Right lobe of liver (tissue), 6 donors: ENCODE measurements at regions not wholly inside any gene's neighbourhood (a gene's known extent, or its start where the extent isn't known, plus 50 kb on each side); places are given as distances from the start of the nearest gene placed in this dataset.
"Not testable (repeated sequence)": the region's sequence is repeated elsewhere in the genome, so short reads cannot be mapped to it uniquely, and the experiment has no call there.

ENCODE experiments used
- ATAC-seq, 4 donors: fragments of 200-7000 bp; cut with Tn5 transposase; one replicate each; pipeline ENCODE4 v1.9.1; 2020; ENCODE audit warnings: mild to moderate bottlenecking in 4 of 4, moderate library complexity in 4 of 4
- DNase-seq, 3 donors: peaks; one replicate each; pipeline ENCODE4 v3.0.0-alpha.2; 2020
- H3K27ac ChIP-seq, 3 donors: fragments of 200-600 bp; one replicate each; pipeline ENCODE4 v1.8.0; 2022
- H3K27me3 ChIP-seq, 2 donors: fragments of 200-600 bp; one replicate each; pipeline ENCODE4 v1.8.0; 2022
- H3K36me3 ChIP-seq, 4 donors: fragments of 200-600 bp; sonication (generic) in 1 of 4; one replicate each; pipeline versions ENCODE4 v1.5.1 to v1.8.0; 2017 to 2022; ENCODE audit warnings: control low read depth in 1 of 4
- H3K4me1 ChIP-seq, 4 donors: fragments of 200-600 bp; sonication (generic) in 1 of 4; one replicate each; pipeline versions ENCODE4 v1.5.1 to v1.8.0; 2017 to 2022; ENCODE audit warnings: control low read depth in 1 of 4
- H3K4me3 ChIP-seq, 3 donors: fragments of 200-600 bp; one replicate each; pipeline ENCODE4 v1.8.0; 2022
- H3K9me3 ChIP-seq, 4 donors: fragments of 200-600 bp; sonication (generic) in 1 of 4; one replicate each; pipeline versions ENCODE4 v1.5.1 to v1.8.0; 2017 to 2022; ENCODE audit warnings: control low read depth in 1 of 4
- POLR2A ChIP-seq: fragments of 450-650 bp; IDR thresholded peaks from one replicate; pipeline ENCODE4 v1.6.1; 2017; ENCODE audit warnings: antibody characterized with exemption, mild to moderate bottlenecking
- WGBS: methylation state at CpG from one replicate; pipeline ENCODE4 v1.1.6; 2018; ENCODE audit warnings: low coverage, low lambda C conversion rate; ENCODE audit not compliant: insufficient coverage; ENCODE audit errors: missing lambda C conversion rate; 5-methylcytosine and 5-hydroxymethylcytosine counted together
- intact Hi-C, 2 donors: fragments of 100-400 bp; cut with DNase I; formaldehyde crosslinking; loops; one replicate each; pipeline versions ENCODE4 v1.11.2 to v1.14.1; 2022
- TF ChIP-seq, protein P1 (sequence below), 4 donors: fragments of 200-600 bp in 3 of 4; fragments of 450-650 bp in 1 of 4; IDR thresholded peaks; one replicate each; pipeline versions ENCODE4 v1.5.1 to v1.8.0; 2016 to 2022; ENCODE audit warnings: antibody characterized with exemption in 4 of 4, mild to moderate bottlenecking in 2 of 4
- donor health status: DM: no; HTN: yes; CAD: no.
- donor health status: DM: no; HTN: no; CAD: no.
- donor health status: DM: no; HTN: no; CAD: no.
- donor health status: DM: no; HTN: yes; CAD: no.
- donor health status: DM: no; HTN: yes; CAD: no.

DNA sequence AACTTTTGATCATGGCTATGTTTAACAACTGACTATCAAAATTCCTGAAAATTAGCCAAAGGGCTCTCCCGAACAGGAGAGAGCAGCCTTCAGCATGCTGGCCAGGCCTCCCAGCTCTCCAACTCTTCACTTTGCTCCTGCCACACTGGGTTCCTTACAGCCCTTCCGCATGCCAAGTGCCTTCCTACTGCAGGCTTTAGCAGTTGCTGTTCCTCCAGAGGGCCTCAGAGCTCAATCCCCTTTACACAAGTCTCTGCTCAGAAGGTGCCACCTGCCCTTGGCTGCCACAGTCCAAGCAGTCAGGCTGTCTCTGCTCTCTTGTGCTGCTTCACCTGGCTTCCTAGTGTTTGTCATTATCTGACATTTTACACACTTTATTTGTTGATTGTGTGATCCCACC lies 553.1 kb upstream of the PPP2R3A start:
- H3K4me3 ChIP-seq = no peak overlapping the region
- H3K27me3 ChIP-seq = no peaks in the 10 kb centered on the region
- H3K27ac ChIP-seq = no peak overlapping the region
- no peaks in the 10 kb centered on the region for H3K4me1 ChIP-seq
- ATAC-seq (no peak), DNase-seq (no peak)
- intact Hi-C loops = no loop called here
- 44% methylated on average over 2 of the region's 2 CpGs for WGBS
- no peaks in the 10 kb centered on the region for H3K9me3 ChIP-seq
- TF ChIP-seq POLR2A = no peak
- TF ChIP-seq, protein P1, sequence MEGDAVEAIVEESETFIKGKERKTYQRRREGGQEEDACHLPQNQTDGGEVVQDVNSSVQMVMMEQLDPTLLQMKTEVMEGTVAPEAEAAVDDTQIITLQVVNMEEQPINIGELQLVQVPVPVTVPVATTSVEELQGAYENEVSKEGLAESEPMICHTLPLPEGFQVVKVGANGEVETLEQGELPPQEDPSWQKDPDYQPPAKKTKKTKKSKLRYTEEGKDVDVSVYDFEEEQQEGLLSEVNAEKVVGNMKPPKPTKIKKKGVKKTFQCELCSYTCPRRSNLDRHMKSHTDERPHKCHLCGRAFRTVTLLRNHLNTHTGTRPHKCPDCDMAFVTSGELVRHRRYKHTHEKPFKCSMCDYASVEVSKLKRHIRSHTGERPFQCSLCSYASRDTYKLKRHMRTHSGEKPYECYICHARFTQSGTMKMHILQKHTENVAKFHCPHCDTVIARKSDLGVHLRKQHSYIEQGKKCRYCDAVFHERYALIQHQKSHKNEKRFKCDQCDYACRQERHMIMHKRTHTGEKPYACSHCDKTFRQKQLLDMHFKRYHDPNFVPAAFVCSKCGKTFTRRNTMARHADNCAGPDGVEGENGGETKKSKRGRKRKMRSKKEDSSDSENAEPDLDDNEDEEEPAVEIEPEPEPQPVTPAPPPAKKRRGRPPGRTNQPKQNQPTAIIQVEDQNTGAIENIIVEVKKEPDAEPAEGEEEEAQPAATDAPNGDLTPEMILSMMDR (IDR thresholded peaks at IDR 0.05) = no peak
- no peaks in the 10 kb centered on the region for H3K36me3 ChIP-seq

GRCh38 chr3:135416182-135416581 lies 549.3 kb upstream of the PPP2R3A start:
- intact Hi-C loops = no loop called here
- Histone ChIP-seq H3K36me3 (no peaks in the 10 kb centered on the region), H3K27me3 (no peaks in the 10 kb centered on the region), H3K9me3 (no peaks in the 10 kb centered on the region), H3K4me1 (no peaks in the 10 kb centered on the region), H3K27ac (no peak overlapping the region), H3K4me3 (no peak overlapping the region)
- 57% methylated on average over 1 of the region's 2 CpGs for WGBS
- no peak for TF ChIP-seq POLR2A
- TF ChIP-seq, protein P1 (IDR thresholded peaks at IDR 0.05) = no peak
- DNase-seq (no peak), ATAC-seq (no peak)

DNA sequence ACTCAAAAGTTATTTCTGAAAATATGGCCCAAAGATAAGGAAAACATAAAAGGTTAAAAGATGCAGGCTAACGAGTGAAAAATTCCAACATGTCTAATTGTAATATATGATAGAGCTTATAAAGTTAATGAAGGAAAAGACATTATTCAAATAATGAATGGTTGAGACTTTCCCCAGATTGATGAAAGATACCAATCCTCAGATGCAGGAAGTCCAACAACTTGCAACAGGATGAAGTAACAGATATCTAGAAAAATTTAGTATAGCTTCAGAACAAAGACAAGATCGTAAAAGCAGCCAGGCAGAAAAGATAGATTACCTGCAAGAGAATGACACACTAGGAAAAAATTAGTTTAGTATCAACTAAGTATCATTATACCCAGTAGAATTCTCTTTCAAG lies 546.4 kb upstream of the PPP2R3A start:
- no peak overlapping the region for H3K27ac ChIP-seq
- no peaks in the 10 kb centered on the region for H3K4me1 ChIP-seq
- H3K27me3 ChIP-seq = no peaks in the 10 kb centered on the region
- no peaks in the 10 kb centered on the region for H3K9me3 ChIP-seq
- ATAC-seq = no peak
- DNase-seq = no peak
- TF ChIP-seq, protein P1 (IDR thresholded peaks at IDR 0.05) = no peak
- TF ChIP-seq POLR2A = no peak
- intact Hi-C loops = no loop called here
- 70% methylated on average over 2 of the region's 2 CpGs for WGBS
- H3K36me3 ChIP-seq = no peaks in the 10 kb centered on the region
- no peak overlapping the region for H3K4me3 ChIP-seq

- H3K27me3 ChIP-seq = no peaks in the 10 kb centered on the region
- no peak for ATAC-seq
- H3K4me3 ChIP-seq = no peak overlapping the region
- no peak overlapping the region for H3K27ac ChIP-seq
- 63% methylated on average over 2 of the region's 2 CpGs for WGBS
- intact Hi-C loops = no loop called here
- no peaks in the 10 kb centered on the region for H3K9me3 ChIP-seq
- no peaks in the 10 kb centered on the region for H3K36me3 ChIP-seq
- no peak for TF ChIP-seq POLR2A
- TF ChIP-seq, protein P1 (IDR thresholded peaks at IDR 0.05) = no peak
- no peaks in the 10 kb centered on the region for H3K4me1 ChIP-seq
- DNase-seq = no peak
These were observed 539.0 kb upstream of the PPP2R3A start for GRCh38 chr3:135426508-135426907.

- Histone ChIP-seq H3K4me3 (no peak overlapping the region), H3K36me3 (no peaks in the 10 kb centered on the region), H3K27ac (no peak overlapping the region), H3K4me1 (no peaks in the 10 kb centered on the region), H3K9me3 (no peaks in the 10 kb centered on the region), H3K27me3 (no peaks in the 10 kb centered on the region)
- no peak for ATAC-seq
- TF ChIP-seq, protein P1 (IDR thresholded peaks at IDR 0.05) = no peak
- no peak for TF ChIP-seq POLR2A
- no peak for DNase-seq
- 53% methylated on average over 2 of the region's 2 CpGs for WGBS
- intact Hi-C loops = no loop called here
These were observed 533.1 kb upstream of the PPP2R3A start for GRCh38 chr3:135432402-135432801.

GRCh38 chr3:135438889-135439597 lies 526.5 kb upstream of the PPP2R3A start:
- H3K9me3 ChIP-seq, ATAC-seq, H3K27ac ChIP-seq, DNase-seq, H3K36me3 ChIP-seq, H3K27me3 ChIP-seq, H3K4me1 ChIP-seq, H3K4me3 ChIP-seq, intact Hi-C loops: not testable (repeated sequence)
- 61% methylated on average over 10 of the region's 18 CpGs for WGBS

DNA sequence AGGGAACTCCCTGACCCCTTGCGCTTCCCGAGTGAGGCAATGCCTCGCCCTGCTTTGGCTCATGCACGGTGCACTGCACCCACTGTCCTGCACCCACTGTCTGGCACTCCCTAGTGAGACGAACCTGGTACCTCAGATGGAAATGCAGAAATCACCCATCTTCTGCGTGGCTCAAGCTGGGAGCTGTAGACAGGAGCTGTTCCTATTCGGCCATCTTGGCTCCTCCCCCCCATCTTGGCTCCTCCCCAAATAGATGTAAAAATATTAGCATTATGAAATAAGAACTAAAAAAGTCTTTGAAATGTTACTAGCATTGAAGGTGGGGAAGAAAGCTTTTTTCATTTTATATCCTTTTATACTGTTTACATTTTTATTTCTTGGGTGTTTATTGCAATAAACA lies 525.9 kb upstream of the PPP2R3A start:
- H3K36me3 ChIP-seq, H3K9me3 ChIP-seq, DNase-seq, H3K4me1 ChIP-seq, H3K4me3 ChIP-seq, H3K27me3 ChIP-seq, ATAC-seq, intact Hi-C loops, H3K27ac ChIP-seq: not testable (repeated sequence)
- 49% methylated on average over 4 of the region's 7 CpGs for WGBS
